HepG2 (cell line): ENCODE measurements at regions not wholly inside any gene's neighbourhood (a gene's known extent, or its start where the extent isn't known, plus 50 kb on each side); places are given as distances from the start of the nearest gene placed in this dataset.

Experiments
- CTCF ChIP-seq: sonication (generic); formaldehyde crosslinking; IDR thresholded peaks from 2 replicates; pipeline ENCODE4 v1.5.0; 2020; ENCODE audit warnings: mild to moderate bottlenecking, missing genetic modification reagents, moderate library complexity
- MAFK ChIP-seq, 2 experiments: IDR thresholded peaks in 1 of 2; conservative IDR thresholded peaks in 1 of 2; 2 replicates each; pipeline ENCODE4 v1.6.1; 2011; ENCODE audit warnings: improper control_type of control experiment in 2 of 2, low read length in 2 of 2
- PATZ1 ChIP-seq: sonication (generic); formaldehyde crosslinking; IDR thresholded peaks from 2 replicates; pipeline ENCODE4 v1.4.0; 2020; ENCODE audit warnings: missing genetic modification reagents
- POLR2AphosphoS5 ChIP-seq: IDR thresholded peaks from 2 replicates; pipeline ENCODE4 v1.6.1; 2012; ENCODE audit warnings: low read depth, low read length
- ZBTB7A ChIP-seq: sonication (generic); formaldehyde crosslinking; IDR thresholded peaks from 2 replicates; pipeline ENCODE4 v1.8.0; 2022; ENCODE audit warnings: mild to moderate bottlenecking, missing genetic modification reagents

- TF ChIP-seq ZBTB7A (CRISPR knock-in tag) (no peak), MAFK (conservative IDR thresholded peaks at IDR 0.05 in 1 of 2, IDR thresholded peaks at IDR 0.05 in 1 of 2; ENCODE audit: low read length in 2 of 2) (no peak), POLR2AphosphoS5 (no peak), CTCF (no peak), PATZ1 (CRISPR knock-in tag) (no peak)
Observed at GRCh38 chr1:98032958-98033357, 112.1 kb upstream of the DPYD start.
